GM23248 (cell line): ENCODE measurements at regions not wholly inside any gene's neighbourhood (a gene's known extent, or its start where the extent isn't known, plus 50 kb on each side); places are given as distances from the start of the nearest gene placed in this dataset.

Source experiments
- DNase-seq: peaks from one replicate; pipeline ENCODE4 v3.0.0-alpha.2; 2015
- H2AFZ ChIP-seq: fragments of 200-600 bp; sonication (generic); 2 replicates; pipeline ENCODE4 v1.6.1; 2016; ENCODE audit warnings: antibody characterized with exemption
- H3F3A ChIP-seq: fragments of 200-600 bp; sonication (generic); 2 replicates; pipeline ENCODE4 v1.6.1; 2016; ENCODE audit warnings: mild to moderate bottlenecking, antibody characterized with exemption, mixed run types; ENCODE audit not compliant: insufficient read depth
- H3K27ac ChIP-seq: fragments of 200-600 bp; sonication (generic); 2 replicates; pipeline ENCODE4 v1.5.1; 2016; ENCODE audit warnings: mild to moderate bottlenecking
- H3K27me3 ChIP-seq: fragments of 200-600 bp; sonication (generic); replicated peaks from 2 replicates; pipeline ENCODE4 v1.6.1; 2016; ENCODE audit warnings: mild to moderate bottlenecking; ENCODE audit not compliant: insufficient read depth
- H3K36me3 ChIP-seq: fragments of 200-600 bp; sonication (generic); 2 replicates; pipeline ENCODE4 v1.6.1; 2016; ENCODE audit warnings: low read depth, mild to moderate bottlenecking
- H3K4me1 ChIP-seq: fragments of 200-600 bp; sonication (generic); 2 replicates; pipeline ENCODE4 v1.6.1; 2016; ENCODE audit warnings: mild to moderate bottlenecking; ENCODE audit not compliant: insufficient read depth
- H3K4me2 ChIP-seq: fragments of 200-600 bp; sonication (generic); one replicate; pipeline ENCODE4 v1.6.1; 2016; ENCODE audit warnings: mild to moderate bottlenecking; ENCODE audit not compliant: unreplicated experiment
- H3K4me3 ChIP-seq: fragments of 200-600 bp; sonication (generic); 2 replicates; pipeline ENCODE4 v1.5.1; 2016; ENCODE audit warnings: mild to moderate bottlenecking
- H3K79me2 ChIP-seq: fragments of 200-600 bp; sonication (generic); 2 replicates; pipeline ENCODE4 v1.6.1; 2016; ENCODE audit warnings: mild to moderate bottlenecking; ENCODE audit not compliant: insufficient read depth
- H3K9ac ChIP-seq: fragments of 200-600 bp; sonication (generic); 2 replicates; pipeline ENCODE4 v1.6.1; 2016; ENCODE audit warnings: mild to moderate bottlenecking
- H3K9me2 ChIP-seq: fragments of 200-600 bp; sonication (generic); 2 replicates; pipeline ENCODE4 v1.6.1; 2016; ENCODE audit warnings: mixed run types, mild to moderate bottlenecking, moderate library complexity; ENCODE audit not compliant: insufficient read depth
- H3K9me3 ChIP-seq: fragments of 200-600 bp; sonication (generic); one replicate; pipeline ENCODE4 v1.6.1; 2017; ENCODE audit warnings: low read depth
- H4K20me1 ChIP-seq: fragments of 200-600 bp; sonication (generic); 2 replicates; pipeline ENCODE4 v1.6.0; 2016; ENCODE audit not compliant: insufficient read depth
- EZH2 ChIP-seq: fragments of 200-600 bp; sonication (generic); IDR thresholded peaks from 2 replicates; pipeline ENCODE4 v1.6.1; 2018; ENCODE audit warnings: antibody characterized with exemption, mild to moderate bottlenecking; ENCODE audit not compliant: insufficient read depth, poor library complexity, severe bottlenecking
- EZH2phosphoT487 ChIP-seq: fragments of 200-600 bp; sonication (generic); IDR thresholded peaks from 2 replicates; pipeline ENCODE4 v1.6.1; 2018; ENCODE audit warnings: antibody characterized with exemption, moderate library complexity, mild to moderate bottlenecking, low read depth; ENCODE audit not compliant: insufficient read depth
- WGBS, 2 experiments: methylation state at CpG; one replicate each; pipeline ENCODE4 v1.1.6; 2015 to 2017; ENCODE audit warnings: low lambda C conversion rate in 2 of 2, low coverage in 1 of 2; ENCODE audit errors: missing lambda C conversion rate in 2 of 2; 5-methylcytosine and 5-hydroxymethylcytosine counted together
- in situ Hi-C: fragments of 300-500 bp; cut with MboI; formaldehyde crosslinking; loops from 2 replicates; pipeline ENCODE4 v1.15.0; 2020

- Histone ChIP-seq H3K79me2 (no peaks in the 10 kb centered on the region), H3K4me3 (no peak overlapping the region), H3K9ac (no peak overlapping the region), H3K9me3 (no peaks in the 10 kb centered on the region), H3F3A (no peaks in the 10 kb centered on the region), H3K9me2 (no peaks in the 10 kb centered on the region), H3K4me1 (peaks cover 21% of the 10 kb centered on the region), H3K27me3 (no peaks in the 10 kb centered on the region), H3K27ac (no peak overlapping the region), H3K4me2 (no peak overlapping the region), H4K20me1 (no peaks in the 10 kb centered on the region), H2AFZ (no peak overlapping the region), H3K36me3 (no peaks in the 10 kb centered on the region)
- no peak for TF ChIP-seq EZH2phosphoT487
- in situ Hi-C loops = no loop called here
- peak; percentile 29 for DNase-seq
- WGBS, 2 experiments = 93 to 97% methylated on average over 1 of the region's 1 CpG
Observed at GRCh38 chr7:113175525-113176104, 57.3 kb upstream of the SMIM30 start.

- H3K79me2 ChIP-seq = no peaks in the 10 kb centered on the region
- no peaks in the 10 kb centered on the region for H3F3A ChIP-seq
- no peaks in the 10 kb centered on the region for H3K9me3 ChIP-seq
- no peaks in the 10 kb centered on the region for H3K9me2 ChIP-seq
- H3K9ac ChIP-seq = no peak overlapping the region
- H3K4me1 ChIP-seq = 0 out of 2 replicates have a peak, but pooled peaks cover 7% of the 10 kb centered on the region
- no peaks in the 10 kb centered on the region for H3K36me3 ChIP-seq
- no peak overlapping the region for H3K4me2 ChIP-seq
- no peak for TF ChIP-seq EZH2phosphoT487
- no peak for TF ChIP-seq EZH2
- no peak overlapping the region for H3K27ac ChIP-seq
- no peak overlapping the region for H3K4me3 ChIP-seq
- DNase-seq = no peak
- WGBS, 2 experiments = 73 to 75% methylated on average over 11 of the region's 11 CpGs
- in situ Hi-C loops = no loop called here
- no peak overlapping the region for H2AFZ ChIP-seq
- no peaks in the 10 kb centered on the region for H4K20me1 ChIP-seq
- no peaks in the 10 kb centered on the region for H3K27me3 ChIP-seq
Observed at GRCh38 chr7:113172726-113173125, 54.4 kb upstream of the SMIM30 start.

GRCh38 chr7:113170591-113170990 is 52.2 kb upstream of the SMIM30 start:
- 34 to 35% methylated on average over 3 of the region's 3 CpGs for WGBS, 2 experiments
- in situ Hi-C loops = no loop called here

More at GRCh38 chr7:113170591-113170990, 52.2 kb upstream of the SMIM30 start:
- Histone ChIP-seq H3K36me3 (no peaks in the 10 kb centered on the region), H3K79me2 (no peaks in the 10 kb centered on the region), H3K4me2 (no peak overlapping the region), H4K20me1 (no peaks in the 10 kb centered on the region), H3K4me1 (0 out of 2 replicates have a peak, but pooled peaks cover 5% of the 10 kb centered on the region), H3F3A (no peaks in the 10 kb centered on the region), H3K9ac (no peak overlapping the region), H3K9me2 (no peaks in the 10 kb centered on the region), H3K27ac (no peak overlapping the region), H2AFZ (no peak overlapping the region; the same call in 1 of the 2 replicates), H3K4me3 (no peak overlapping the region), H3K27me3 (no peaks in the 10 kb centered on the region), H3K9me3 (no peaks in the 10 kb centered on the region)
- DNase-seq = no peak
- TF ChIP-seq EZH2phosphoT487 = no peak
- no peak for TF ChIP-seq EZH2
